Esophagus muscularis mucosa (tissue), 4 donors: ENCODE measurements at regions not wholly inside any gene's neighbourhood (a gene's known extent, or its start where the extent isn't known, plus 50 kb on each side); places are given as distances from the start of the nearest gene placed in this dataset.

Experiments used
- EP300 ChIP-seq: sonication (generic); formaldehyde crosslinking; IDR thresholded peaks from one replicate; pipeline ENCODE4 v1.6.1; 2017; ENCODE audit warnings: antibody characterized with exemption
- POLR2A ChIP-seq: fragments of 450-650 bp; IDR thresholded peaks from one replicate; pipeline ENCODE4 v1.6.1; 2017; ENCODE audit warnings: antibody characterized with exemption, moderate library complexity, mild to moderate bottlenecking, low read depth
- POLR2AphosphoS5 ChIP-seq, 2 donors: sonication (generic); formaldehyde crosslinking; IDR thresholded peaks; one replicate each; pipeline ENCODE4 v1.6.1; 2017; ENCODE audit warnings: antibody characterized with exemption in 2 of 2
- TF ChIP-seq, protein P1 (sequence below), 3 experiments: fragments of 200-600 bp in 2 of 3; fragments of 450-650 bp in 1 of 3; sonication (generic) in 2 of 3; IDR thresholded peaks; one replicate each; pipeline ENCODE4 v1.5.1; 2017 to 2019; ENCODE audit warnings: antibody characterized with exemption in 3 of 3, mild to moderate bottlenecking in 2 of 3, moderate library complexity in 1 of 3

DNA sequence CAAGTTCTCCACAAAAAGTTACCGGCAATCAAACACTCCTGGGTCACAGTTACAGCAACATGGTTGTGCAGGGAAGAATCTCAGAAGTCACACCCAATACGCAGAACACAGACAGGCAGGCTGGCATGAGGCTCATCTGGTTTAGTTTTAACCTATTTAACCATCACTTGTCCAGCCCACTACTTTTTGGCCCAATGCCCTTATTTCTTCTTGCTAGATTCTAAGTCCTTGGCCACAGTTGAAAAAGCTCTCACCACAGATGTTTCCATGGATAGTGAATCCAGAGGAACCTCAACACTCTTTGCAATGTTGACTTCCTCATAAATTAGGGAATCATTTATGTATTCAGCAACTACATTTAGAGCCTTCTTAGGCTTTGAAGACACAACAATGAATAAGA lies 50.7 kb upstream of the FNDC3A start:
- no peak for TF ChIP-seq POLR2A
- TF ChIP-seq, protein P1, sequence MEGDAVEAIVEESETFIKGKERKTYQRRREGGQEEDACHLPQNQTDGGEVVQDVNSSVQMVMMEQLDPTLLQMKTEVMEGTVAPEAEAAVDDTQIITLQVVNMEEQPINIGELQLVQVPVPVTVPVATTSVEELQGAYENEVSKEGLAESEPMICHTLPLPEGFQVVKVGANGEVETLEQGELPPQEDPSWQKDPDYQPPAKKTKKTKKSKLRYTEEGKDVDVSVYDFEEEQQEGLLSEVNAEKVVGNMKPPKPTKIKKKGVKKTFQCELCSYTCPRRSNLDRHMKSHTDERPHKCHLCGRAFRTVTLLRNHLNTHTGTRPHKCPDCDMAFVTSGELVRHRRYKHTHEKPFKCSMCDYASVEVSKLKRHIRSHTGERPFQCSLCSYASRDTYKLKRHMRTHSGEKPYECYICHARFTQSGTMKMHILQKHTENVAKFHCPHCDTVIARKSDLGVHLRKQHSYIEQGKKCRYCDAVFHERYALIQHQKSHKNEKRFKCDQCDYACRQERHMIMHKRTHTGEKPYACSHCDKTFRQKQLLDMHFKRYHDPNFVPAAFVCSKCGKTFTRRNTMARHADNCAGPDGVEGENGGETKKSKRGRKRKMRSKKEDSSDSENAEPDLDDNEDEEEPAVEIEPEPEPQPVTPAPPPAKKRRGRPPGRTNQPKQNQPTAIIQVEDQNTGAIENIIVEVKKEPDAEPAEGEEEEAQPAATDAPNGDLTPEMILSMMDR (IDR thresholded peaks at IDR 0.05) = no peak
- no peak for TF ChIP-seq EP300
- TF ChIP-seq POLR2AphosphoS5 (IDR thresholded peaks at IDR 0.05) = no peak
